ENCODE measurements at regions not wholly inside any gene's neighbourhood (a gene's known extent, or its start where the extent isn't known, plus 50 kb on each side); places are given as distances from the start of the nearest gene placed in this dataset.

DNA sequence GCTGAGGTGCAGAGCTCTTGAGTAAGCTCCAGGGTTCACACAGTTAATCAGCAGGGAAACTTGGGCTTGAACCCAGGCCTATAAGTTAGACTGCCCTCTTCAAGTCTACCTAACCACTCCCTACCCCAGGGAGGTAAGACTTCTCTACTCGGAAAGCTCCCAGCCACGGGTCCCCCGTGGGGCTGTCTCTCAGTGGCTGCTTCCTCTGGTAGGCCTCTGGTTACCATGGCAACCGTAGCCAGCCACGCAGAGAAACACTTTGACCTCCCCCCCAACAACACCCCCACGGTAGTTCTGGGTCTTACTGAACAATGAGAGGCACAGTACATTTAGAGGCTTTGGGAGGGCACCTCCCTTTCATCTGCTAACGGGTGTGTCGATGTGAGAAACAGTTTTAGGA is 245.2 kb downstream of the AACS start:
- TF ChIP-seq EZH2 (IDR thresholded peaks at IDR 0.05; ENCODE audit: insufficient read depth, poor library complexity, severe bottlenecking), result no peak
- no peak for TF ChIP-seq EZH2phosphoT487 (IDR thresholded peaks at IDR 0.05; ENCODE audit: insufficient read depth, low read depth)

All from GM23248 (cell line).